GM19455 (cell line): ENCODE measurements at regions not wholly inside any gene's neighbourhood (a gene's known extent, or its start where the extent isn't known, plus 50 kb on each side); places are given as distances from the start of the nearest gene placed in this dataset.

Experiments used
- ATAC-seq: cut with Tn5 transposase; IDR thresholded peaks from one replicate; pipeline ENCODE4 v1.9.1; 2021; ENCODE audit not compliant: unreplicated experiment

DNA sequence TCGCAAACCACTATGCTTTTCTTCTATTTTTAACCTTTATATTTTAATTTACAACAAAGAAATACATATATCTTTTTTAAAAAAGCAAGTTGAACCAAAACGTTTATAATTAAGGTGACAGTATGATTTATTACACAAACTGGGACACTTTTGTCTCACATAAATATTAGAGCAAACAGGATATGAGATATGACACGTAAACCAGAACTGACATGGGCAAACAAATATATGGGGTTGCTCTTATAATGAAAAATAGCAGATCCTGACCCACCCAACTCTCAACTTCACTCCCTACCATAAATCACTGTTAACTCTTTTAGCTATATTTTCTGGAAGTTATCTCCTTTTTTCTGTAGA is 177.0 kb upstream of the EDNRA start:
- no peak for ATAC-seq

DNA sequence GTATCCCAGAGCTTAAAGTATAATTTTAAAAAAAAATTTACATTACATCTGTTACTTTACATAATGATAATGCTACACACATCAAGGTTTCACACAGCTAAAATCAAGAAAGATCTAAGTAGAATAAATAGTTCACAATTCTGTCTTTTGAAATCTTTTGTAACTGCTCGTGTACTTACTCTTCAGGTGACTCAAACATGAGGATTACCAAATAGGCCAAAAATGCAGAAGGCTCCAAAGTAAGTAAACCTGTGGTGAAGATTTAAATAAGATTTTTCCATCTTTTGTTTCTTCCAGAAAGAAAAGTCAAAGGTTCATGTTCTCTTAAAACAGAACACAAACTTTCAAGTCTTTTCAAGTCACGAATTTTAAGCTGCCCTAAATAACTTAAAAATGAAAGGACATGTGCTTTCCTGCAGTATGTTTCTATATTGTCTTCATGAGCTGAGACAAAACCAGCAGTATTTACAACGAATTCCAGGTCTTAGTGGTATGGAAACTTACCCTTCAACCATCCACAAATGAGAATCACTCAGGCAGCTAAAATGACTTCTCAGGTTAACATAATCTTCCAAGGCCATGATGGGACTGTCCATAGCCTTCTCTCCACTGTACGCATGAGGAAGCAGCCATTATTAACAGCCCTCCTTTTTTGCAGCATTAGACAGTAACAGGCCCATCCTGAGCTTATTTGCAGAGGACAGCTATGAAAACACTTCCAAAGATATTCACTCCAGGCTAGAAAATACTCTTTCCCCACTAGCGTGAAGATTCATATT is 172.8 kb upstream of the EDNRA start:
- no peak for ATAC-seq

DNA sequence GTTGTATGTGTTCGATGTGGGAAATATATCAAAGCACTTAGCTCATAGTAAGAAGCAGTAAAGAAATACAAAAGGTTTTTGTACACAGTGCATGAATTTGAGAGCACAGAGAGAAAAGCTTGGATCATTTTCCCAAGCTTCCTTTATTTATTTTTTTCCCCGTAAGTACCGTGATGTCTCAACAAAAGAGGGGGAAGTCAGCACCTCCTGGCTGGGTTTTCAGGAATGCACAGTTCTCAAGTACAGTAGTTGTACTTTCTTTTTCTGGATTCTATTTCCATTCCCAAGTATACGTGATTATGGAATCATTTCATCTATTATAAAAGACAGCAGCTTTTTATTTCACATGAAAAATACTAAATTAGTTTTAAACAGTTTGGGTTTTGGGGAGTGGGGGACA is 171.5 kb upstream of the EDNRA start:
- ATAC-seq: no peak

DNA sequence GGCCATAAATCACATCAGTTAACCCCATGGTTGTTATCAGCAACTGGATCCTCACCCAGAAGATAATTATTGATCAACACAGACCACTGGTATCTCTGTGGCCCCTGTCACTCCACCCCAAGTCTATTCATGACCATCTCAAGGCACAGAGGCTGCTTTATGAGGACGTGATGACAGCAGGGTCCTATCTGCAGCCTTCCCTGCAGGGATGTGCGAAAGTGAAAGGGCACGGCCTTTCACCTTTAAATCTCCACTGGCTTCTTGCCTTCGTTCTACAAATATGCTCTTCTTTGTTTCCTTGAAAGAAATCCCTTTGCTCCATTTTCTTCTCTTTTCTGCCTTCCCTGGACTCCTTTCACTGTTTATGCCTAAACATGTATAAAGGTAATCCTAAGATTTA is 170.6 kb upstream of the EDNRA start:
- ATAC-seq: no peak

DNA sequence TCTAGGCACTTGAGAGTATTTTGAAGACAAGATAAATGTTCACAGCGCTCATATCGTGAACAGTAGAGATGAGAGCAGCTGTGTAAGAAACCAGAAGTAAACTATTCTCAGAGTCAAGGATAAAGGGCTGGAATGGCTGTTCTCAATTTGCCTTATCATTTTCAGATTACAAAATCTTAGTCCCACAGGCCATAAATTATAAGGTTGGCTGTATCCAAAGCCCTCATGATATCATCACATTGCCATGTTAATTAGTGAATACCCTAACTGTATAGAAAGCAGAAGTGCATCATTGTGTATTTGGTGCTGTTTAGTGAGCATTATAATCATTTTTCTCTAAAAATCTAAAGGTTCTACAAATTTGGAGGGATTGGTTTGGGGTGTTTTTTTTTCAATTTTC is 168.9 kb upstream of the EDNRA start:
- ATAC-seq: no peak

DNA sequence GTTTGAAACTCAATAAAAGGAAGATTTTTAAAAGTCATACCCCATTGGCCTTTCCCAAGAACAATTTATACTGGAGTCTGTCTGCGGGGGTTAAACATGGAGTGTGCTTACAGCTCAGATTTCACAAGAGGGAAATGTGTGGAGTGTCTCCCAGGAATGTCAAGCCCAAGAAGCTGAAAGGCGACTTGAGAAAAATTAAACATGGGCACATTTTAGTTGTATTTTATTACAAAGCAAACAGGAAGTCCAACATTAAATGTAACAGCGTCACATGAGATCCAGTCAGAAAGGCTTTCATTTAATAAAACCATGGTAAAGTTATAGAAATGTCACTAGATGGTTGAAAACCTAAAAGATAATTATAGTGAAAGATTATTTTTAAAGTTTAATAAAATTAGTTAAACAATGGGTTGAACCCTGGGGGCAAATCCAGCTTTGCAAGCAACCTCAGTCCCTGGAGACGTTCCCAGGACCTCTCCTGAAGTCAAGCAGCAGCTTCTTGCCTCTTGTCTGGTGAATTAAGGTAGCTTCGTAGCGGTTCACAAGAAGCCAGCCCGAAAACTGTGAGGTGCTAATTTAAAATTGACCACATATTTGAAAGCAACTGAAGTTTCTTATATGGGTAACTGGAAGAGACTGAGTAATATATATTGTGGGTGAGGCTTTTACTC is 168.4 kb upstream of the EDNRA start:
- ATAC-seq: no peak

DNA sequence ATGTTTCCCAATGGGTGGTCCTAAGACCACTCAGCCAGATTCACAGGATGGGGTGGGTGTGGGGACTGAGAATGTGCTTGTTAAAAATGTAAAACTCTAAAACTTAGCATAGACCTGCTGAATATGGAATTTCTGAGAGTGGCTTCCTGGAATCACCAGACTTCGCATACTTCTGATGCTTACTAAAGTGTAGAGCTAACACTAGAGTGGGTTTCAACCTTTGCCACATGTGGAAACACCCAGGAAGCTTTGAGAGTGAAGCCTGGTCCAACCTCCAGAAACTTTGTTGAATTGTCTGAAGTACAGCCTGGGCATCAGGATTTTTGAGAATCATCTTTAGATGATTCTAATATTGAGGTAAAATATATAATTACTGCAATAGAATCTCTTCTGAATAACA is 167.8 kb upstream of the EDNRA start:
- ATAC-seq: no peak

DNA sequence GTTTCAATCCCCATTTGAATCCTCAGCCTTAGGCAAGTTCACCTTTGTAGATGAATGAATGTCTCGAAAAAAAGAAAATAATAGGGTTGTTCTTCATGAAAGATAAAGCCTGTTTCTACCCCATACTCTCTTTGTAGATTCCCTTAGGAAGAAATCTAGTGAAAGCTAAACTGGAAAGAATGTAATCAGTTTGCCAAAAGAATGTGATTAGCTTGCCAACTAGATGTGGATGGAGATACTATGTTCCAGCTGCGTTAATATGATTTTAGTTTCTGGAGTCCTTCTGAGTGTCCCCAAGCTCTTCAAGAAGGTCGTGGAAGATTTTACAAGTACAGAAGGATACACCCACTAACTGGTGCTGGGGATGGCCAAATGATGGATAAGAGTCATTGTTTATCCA is 162.3 kb upstream of the EDNRA start:
- ATAC-seq: no peak

DNA sequence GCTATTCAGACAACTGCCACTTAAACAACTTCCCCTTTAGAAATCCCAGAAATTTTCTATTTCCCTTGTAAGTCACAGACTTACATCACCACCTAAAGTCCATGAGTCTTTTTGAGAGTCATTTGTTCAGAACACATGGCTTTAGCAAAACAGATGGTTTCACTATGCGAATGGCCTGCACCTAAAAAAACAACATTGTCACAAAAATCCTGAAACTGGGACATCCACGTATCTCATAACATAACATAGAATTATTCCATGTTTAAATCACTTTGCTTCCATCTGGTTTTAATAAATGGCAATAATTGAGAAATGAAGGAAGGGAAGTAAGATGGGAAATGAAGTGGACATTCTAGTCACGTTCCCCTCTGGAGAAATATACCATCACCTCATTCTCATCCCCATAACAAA is 155.3 kb upstream of the EDNRA start:
- no peak for ATAC-seq

DNA sequence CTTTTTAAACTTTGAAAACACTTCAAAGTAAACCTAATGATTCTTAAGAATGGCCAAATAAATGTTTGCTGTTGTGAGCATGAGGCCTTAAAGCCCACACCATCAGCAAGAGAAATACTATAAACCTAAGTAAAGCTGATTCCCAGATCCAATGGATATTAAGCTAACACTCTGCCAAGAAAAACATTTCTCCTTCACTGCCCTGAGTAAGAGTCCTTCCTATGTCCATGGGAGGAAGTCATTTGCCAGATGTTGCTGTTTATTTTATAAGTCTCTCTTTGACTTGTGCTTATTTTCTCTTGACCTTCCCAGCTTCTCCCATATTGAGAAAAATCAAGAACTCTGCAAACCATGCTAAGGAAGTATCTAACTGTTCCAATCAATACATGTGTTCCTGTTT is 154.3 kb upstream of the EDNRA start:
- no peak for ATAC-seq

DNA sequence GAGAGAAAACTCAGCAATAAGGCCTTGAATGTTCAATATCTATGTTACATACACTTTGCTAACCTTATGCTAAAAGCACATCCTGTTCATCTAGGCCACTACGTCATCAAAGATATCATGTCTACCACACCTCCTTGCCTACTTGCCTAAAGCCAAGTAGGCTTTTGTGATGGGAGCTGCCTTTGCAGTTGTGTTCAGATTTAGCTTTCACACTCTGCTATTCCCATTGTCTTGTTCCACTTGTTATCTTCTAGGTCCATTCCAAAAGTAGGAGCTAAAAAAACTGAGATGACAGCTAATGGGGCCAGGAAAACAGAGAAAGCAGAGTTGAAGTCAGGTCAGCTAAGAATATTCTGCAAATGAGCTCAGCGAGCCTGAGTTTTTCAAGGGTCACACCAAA is 153.6 kb upstream of the EDNRA start:
- no peak for ATAC-seq

DNA sequence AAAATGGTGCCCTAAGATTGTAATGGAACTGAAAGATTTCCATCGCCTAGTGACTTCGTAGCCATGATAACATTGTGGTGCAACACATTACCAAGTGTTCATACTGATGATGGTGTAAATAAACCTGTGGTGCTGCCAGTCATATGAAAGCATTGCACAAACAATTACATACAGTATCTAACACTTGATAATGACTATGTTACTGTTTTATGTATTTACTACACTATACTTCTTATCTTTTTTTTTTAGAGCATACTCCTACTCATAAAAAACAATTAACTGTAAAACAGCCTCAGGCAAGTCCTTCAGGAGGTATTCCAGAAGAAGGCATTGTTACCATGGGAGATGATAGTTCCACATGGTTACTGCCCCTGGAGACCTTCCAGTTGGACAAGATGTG is 152.7 kb upstream of the EDNRA start:
- no peak for ATAC-seq

DNA sequence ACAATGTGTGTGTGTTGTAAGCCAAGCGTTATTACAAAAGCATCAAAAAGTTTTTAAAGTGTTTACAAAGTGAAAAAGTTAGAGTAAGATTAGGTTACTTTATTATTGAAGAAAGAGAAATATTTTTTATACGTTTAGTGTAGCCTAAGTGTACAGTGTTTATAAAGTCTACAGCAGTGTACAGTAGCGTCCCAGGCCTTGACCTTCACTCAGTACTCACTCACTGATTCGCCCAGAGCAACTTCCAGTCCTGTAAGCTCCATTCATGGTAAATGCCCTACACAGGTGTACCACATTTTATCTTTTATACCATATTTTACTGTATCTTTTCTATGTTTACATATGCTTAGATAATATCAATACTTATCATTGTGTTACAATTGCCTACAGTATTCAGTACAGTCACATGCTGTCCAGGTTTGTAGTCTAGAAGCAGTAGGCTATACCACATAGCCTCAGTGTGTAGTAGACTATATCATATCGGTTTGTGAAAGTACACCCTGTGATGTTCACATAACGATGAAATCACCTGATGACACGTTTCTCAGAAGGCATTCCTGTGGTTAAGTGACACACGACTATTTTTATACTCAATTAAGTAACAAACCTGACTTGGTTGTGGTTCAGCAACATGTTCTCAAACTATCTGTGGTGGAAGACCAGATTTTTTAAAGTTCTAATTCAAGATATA is 152.0 kb upstream of the EDNRA start:
- no peak for ATAC-seq

DNA sequence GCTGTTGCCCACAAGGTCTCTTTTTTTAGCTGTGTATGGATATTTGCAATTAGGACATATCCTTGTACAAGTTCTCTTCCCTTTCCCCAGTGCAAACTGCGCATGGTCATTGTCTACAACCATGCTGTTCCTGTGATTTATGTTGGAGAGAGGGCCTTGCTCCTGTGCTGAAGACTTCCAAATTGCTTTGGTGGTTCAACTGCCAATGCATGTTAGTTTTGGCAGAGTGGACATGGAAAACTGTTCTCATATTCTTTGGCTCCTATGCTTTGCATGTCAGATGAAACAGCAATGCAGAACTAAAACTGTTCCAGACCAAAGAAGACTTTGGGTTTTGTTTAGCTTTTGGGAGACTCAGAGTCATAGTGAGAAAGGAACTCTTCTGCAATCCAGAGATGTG is 148.8 kb upstream of the EDNRA start:
- no peak for ATAC-seq

DNA sequence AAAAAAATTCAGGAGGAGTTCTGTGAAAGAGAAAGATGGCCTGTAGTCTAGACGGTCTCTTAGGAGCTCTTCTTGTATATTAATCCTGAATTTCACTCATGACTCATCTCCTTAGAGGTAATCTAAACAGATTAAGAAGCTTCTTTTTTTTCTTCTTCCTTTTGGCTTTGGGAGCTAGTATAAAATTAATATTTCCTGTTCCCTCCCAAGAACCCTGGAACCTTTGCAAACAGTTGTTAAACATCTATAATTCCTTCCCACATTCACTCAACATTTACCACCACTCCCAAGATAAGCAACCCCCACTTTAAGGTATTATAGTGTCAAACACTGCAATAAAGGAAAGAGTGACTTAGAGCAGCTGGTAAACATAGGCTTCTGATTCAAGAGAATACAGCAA is 146.4 kb upstream of the EDNRA start:
- ATAC-seq: no peak

DNA sequence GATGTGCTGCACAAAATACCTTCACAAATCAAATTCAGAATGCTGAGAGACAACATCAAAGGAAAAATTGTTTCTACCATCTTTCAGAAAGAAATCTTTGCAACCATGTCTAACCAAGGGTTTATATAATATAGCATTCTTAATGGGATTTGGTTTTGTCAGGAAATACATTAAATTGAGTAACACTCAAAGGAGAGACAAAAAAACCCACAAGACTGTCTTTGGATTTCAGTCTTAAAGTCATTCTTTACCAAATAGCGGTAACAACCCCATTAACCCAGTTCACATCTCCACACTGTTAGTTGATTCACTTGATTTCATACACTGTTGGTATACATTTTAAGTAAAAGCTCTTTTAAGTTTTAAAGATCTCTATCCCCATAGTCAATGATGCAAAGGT is 145.7 kb upstream of the EDNRA start:
- no peak for ATAC-seq

DNA sequence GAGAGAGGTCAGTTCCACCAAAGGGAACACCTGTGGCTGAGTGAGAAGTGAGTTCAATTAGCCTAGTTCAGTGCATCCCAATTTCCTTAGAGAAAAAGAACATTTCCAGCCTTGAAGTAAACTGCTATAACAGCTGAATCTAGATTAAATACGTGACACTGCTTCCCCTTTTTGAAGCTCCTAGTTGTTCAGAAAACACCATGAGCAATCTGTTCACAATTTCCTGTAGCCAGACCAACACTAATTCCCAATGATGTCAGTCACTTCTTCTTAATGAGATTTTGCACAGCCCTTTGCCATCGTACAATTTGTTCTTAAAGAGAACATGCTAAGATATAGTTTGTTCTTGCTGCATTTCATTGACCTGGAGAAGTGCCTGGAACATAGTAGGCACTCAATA is 144.6 kb upstream of the EDNRA start:
- ATAC-seq: no peak

DNA sequence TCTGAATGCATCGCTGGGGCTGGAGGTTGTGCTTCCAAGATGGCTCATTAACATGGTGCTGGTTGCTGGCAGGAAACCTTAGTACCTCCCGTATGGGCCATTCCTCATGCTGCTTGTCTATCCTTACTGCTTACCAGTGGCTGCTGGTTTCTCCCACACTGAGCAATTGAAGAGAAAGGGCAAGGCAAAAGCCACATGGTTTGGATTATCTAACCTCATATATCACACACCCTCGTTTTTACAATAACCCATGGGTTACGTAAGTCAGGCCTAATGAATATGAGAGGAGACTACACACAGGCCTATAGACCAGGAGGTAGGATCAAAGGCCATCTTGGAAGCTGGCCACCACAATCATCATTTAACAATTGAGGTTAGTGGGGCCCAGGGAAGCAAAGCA is 141.8 kb upstream of the EDNRA start:
- no peak for ATAC-seq

DNA sequence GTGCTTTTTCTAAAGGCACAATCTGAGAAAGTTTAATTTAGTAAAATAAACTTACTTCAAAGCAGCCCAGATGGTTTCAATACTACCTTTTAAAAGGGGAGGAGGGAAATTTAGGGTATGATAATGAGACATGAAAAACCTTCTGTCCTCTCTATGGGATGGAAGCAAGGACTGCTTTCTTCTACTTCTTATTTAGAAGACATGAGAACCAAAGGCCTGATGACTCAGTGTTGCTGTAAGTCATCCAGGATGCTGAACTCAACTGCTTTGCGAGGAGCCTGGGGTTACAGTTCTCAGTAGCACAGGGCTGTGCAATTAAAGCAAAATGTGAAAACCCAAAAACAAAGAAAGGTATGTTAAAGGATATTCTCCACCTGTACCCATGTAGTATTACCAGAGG is 140.8 kb upstream of the EDNRA start:
- no peak for ATAC-seq

DNA sequence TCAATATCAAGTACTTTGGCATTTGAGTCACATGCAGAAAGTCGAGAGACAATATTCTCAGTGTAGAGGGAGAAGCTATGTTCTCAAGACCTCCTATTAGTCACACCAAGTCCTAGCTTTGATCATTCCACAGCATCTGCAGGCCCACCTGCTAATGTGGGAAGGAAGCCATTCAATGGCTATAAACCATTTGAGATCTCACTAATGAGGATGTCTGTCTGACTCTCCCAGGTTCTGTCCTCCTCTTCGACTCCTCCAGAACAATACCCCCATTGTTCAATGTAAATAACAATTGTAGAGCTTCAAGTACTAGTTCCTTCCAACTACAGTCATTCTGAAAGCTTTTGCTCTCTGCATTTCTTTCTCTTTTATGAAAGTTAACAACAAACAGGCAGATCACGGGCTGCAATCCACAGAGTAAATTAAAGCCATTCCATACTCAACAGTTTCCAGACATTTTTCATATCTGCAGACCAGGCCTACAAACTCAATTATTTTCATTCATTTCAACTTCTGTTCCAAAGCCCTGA is 140.2 kb upstream of the EDNRA start:
- no peak for ATAC-seq

DNA sequence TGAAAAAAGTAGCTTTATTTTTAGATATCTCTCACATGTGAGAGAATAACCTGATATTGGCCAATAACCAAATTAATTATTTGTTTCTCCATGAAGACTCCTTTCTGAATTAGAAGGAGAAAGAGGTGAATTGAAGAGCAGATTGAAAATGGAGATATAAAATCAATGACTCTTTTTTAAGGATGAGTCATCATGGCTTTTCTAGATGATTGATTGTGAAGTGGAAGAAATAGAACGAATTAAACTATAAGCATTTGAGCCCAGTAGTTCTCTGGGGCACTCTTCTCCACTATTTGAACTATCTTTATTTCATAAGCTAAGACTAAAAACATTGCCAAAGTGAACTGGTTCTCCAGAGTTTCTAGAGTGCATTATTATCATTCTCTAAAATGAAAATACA is 137.2 kb upstream of the EDNRA start:
- no peak for ATAC-seq

DNA sequence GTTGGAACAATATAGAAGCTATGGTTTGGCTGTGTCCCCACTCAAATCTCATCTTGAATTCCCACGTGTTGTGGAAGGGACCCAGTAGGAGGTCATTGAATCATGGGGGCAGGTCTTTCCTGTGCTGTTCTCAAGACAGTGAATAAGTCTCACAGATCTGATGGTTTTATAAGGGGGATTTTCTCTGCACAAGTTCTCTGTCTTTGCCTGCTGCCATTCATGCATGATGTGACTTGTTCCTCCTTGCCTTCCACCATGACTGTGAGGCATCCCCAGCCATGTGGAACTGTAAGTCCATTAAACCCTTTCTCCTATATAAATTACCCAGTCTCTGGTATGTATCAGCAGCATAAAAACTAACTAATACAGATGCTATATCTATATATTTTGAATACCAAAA is 135.2 kb upstream of the EDNRA start:
- ATAC-seq: no peak
